H1 (cell line): ENCODE measurements at regions not wholly inside any gene's neighbourhood (a gene's known extent, or its start where the extent isn't known, plus 50 kb on each side); places are given as distances from the start of the nearest gene placed in this dataset.
A peak's percentile ranks its signal among the peaks of the same experiment; 100 is the strongest.

Source experiments
- CTCF ChIA-PET: fragments of 300-600 bp; sonication (Branson Sonifier 250); formaldehyde crosslinking; loops from one replicate; lab custom pipeline; 2021; ENCODE audit not compliant: partially characterized antibody; lab: Charles Lee
- POLR2A ChIA-PET: fragments of 300-600 bp; sonication (Branson Sonifier 250); formaldehyde crosslinking; loops from one replicate; lab custom pipeline; 2021; ENCODE audit warnings: inconsistent platforms; ENCODE audit not compliant: partially characterized antibody; lab: Charles Lee
- DNase-seq, 2 experiments: peaks; one replicate each; pipeline versions ENCODE4 v3.0.0 to v3.0.0-alpha.2; 2010 to 2022; ENCODE audit warnings: low spot score in 2 of 2, low read depth in 1 of 2, mixed read lengths in 1 of 2
- FAIRE-seq: peaks from 2 replicates; lab custom pipeline; 2011; peaks lifted over from hg19 to GRCh38; lab: Jason Lieb, UNC
- H2AFZ ChIP-seq: 2 replicates; pipeline ENCODE4 v1.8.1; 2012; ENCODE audit warnings: low read length, inconsistent platforms
- H2AK5ac ChIP-seq: 2 replicates; pipeline ENCODE4 v1.6.1; 2013; ENCODE audit warnings: low read depth, low read length
- H2BK120ac ChIP-seq: replicated peaks from 2 replicates; pipeline ENCODE3; 2013; ENCODE audit warnings: low read depth, low read length, inconsistent platforms
- H2BK12ac ChIP-seq: 2 replicates; pipeline ENCODE4 v1.6.1; 2013; ENCODE audit warnings: low read depth, low read length
- H2BK15ac ChIP-seq: 2 replicates; pipeline ENCODE4 v1.6.1; 2013; ENCODE audit warnings: low read length
- H2BK20ac ChIP-seq: 2 replicates; pipeline ENCODE4 v1.6.1; 2013; ENCODE audit warnings: low read length
- H2BK5ac ChIP-seq: 2 replicates; pipeline ENCODE4 v1.6.1; 2013; ENCODE audit warnings: low read depth, low read length
- H3K14ac ChIP-seq: 2 replicates; pipeline ENCODE4 v1.6.1; 2013; ENCODE audit warnings: inconsistent platforms; ENCODE audit not compliant: insufficient read length
- H3K18ac ChIP-seq: 2 replicates; pipeline ENCODE4 v1.6.1; 2013; ENCODE audit warnings: low read length; ENCODE audit errors: extremely low read depth
- H3K23ac ChIP-seq: 2 replicates; pipeline ENCODE4 v1.6.1; 2013; ENCODE audit warnings: inconsistent platforms; ENCODE audit not compliant: insufficient read length
- H3K23me2 ChIP-seq: 2 replicates; pipeline ENCODE4 v1.6.1; 2013; ENCODE audit warnings: low read depth, low read length
- H3K27ac ChIP-seq: 2 replicates; pipeline ENCODE4 v1.6.1; 2011; ENCODE audit warnings: low read depth, low read length, inconsistent platforms
- H3K27me3 ChIP-seq, 4 experiments: replicated peaks in 1 of 4; 1 replicate in 1 of 4; 2 replicates in 3 of 4; pipeline versions ENCODE4 v1.6.1 to v1.8.1; 2011 to 2013; ENCODE audit warnings: low read length in 3 of 4, mild to moderate bottlenecking in 3 of 4, inconsistent platforms in 2 of 4, mixed read lengths in 2 of 4, moderate library complexity in 1 of 4; ENCODE audit not compliant: control insufficient read depth in 3 of 4, insufficient read depth in 3 of 4; ENCODE audit errors: extremely low read depth in 1 of 4
- H3K36me3 ChIP-seq, 4 experiments: 2 replicates each; pipeline versions ENCODE4 v1.6.1 to v1.8.1; 2011 to 2013; ENCODE audit warnings: mild to moderate bottlenecking in 4 of 4, low read length in 3 of 4, moderate library complexity in 2 of 4, control low read depth in 1 of 4, inconsistent platforms in 1 of 4; ENCODE audit not compliant: insufficient read depth in 4 of 4, control insufficient read depth in 2 of 4
- H3K4ac ChIP-seq: replicated peaks from 2 replicates; pipeline ENCODE3; 2013; ENCODE audit warnings: low read length, low read depth, mixed read lengths, inconsistent platforms; ENCODE audit not compliant: insufficient read length
- H3K4me1 ChIP-seq, 4 experiments: replicated peaks in 1 of 4; 1 replicate in 1 of 4; 2 replicates in 3 of 4; pipeline versions ENCODE4 v1.6.1 to v1.8.1; 2011 to 2013; ENCODE audit warnings: low read length in 3 of 4, inconsistent platforms in 2 of 4, mixed read lengths in 1 of 4; ENCODE audit not compliant: insufficient read depth in 4 of 4, control insufficient read depth in 3 of 4
- H3K4me2 ChIP-seq, 2 experiments: 2 replicates each; pipeline versions ENCODE4 v1.6.1 to v1.8.1; 2011 to 2013; ENCODE audit warnings: low read depth in 2 of 2, low read length in 2 of 2, control low read depth in 1 of 2, inconsistent platforms in 1 of 2, mild to moderate bottlenecking in 1 of 2; ENCODE audit not compliant: insufficient read depth in 1 of 2
- H3K4me3 ChIP-seq, 4 experiments: fragments of 200-600, 300-600 bp in 1 of 4; sonication (generic), shearing (Covaris generic), sonication (Bioruptor Twin) in 1 of 4; 2 replicates each; pipeline versions ENCODE4 v1.5.1 to v1.8.1; 2011 to 2016; ENCODE audit warnings: low read length in 4 of 4, low read depth in 3 of 4, control low read depth in 2 of 4, inconsistent platforms in 2 of 4, mild to moderate bottlenecking in 2 of 4, mixed read lengths in 1 of 4, moderate library complexity in 1 of 4; ENCODE audit not compliant: insufficient read depth in 2 of 4; ENCODE audit errors: extremely low read depth in 1 of 4
- H3K56ac ChIP-seq: replicated peaks from 2 replicates; pipeline ENCODE3; 2013; ENCODE audit warnings: low read depth, mild to moderate bottlenecking, mixed read lengths, low read length, inconsistent platforms; ENCODE audit not compliant: insufficient read length
- H3K79me1 ChIP-seq: 2 replicates; pipeline ENCODE4 v1.6.1; 2013; ENCODE audit warnings: low read depth, low read length, control low read depth
- H3K79me2 ChIP-seq, 2 experiments: 2 replicates each; pipeline versions ENCODE4 v1.6.1 to v1.8.1; 2012 to 2013; ENCODE audit warnings: low read length in 2 of 2, mild to moderate bottlenecking in 2 of 2, inconsistent platforms in 1 of 2; ENCODE audit not compliant: insufficient read depth in 2 of 2, control insufficient read depth in 1 of 2
- H3K9ac ChIP-seq, 4 experiments: replicated peaks in 1 of 4; 1 replicate in 1 of 4; 2 replicates in 3 of 4; pipeline versions ENCODE4 v1.6.1 to v1.8.1; 2011 to 2013; ENCODE audit warnings: low read depth in 3 of 4, low read length in 3 of 4, control low read depth in 2 of 4, mild to moderate bottlenecking in 2 of 4, moderate library complexity in 2 of 4, inconsistent platforms in 1 of 4; ENCODE audit errors: extremely low read depth in 1 of 4
- H3K9me3 ChIP-seq, 2 experiments: 2 replicates each; pipeline versions ENCODE4 v1.6.1 to v1.8.1; 2012 to 2013; ENCODE audit warnings: mild to moderate bottlenecking in 2 of 2, moderate library complexity in 2 of 2, control low read depth in 1 of 2, inconsistent platforms in 1 of 2, low read depth in 1 of 2, low read length in 1 of 2, mixed read lengths in 1 of 2; ENCODE audit not compliant: insufficient read depth in 2 of 2
- H4K20me1 ChIP-seq, 2 experiments: replicated peaks in 1 of 2; 2 replicates each; pipeline versions ENCODE3 to v1.8.1; 2011 to 2013; ENCODE audit warnings: inconsistent platforms in 2 of 2, low read length in 2 of 2, mild to moderate bottlenecking in 1 of 2; ENCODE audit not compliant: insufficient read depth in 2 of 2, control insufficient read depth in 1 of 2
- H4K5ac ChIP-seq: 2 replicates; pipeline ENCODE4 v1.6.1; 2013; ENCODE audit warnings: low read length, low read depth, mixed read lengths, inconsistent platforms; ENCODE audit not compliant: insufficient read length
- H4K8ac ChIP-seq: 2 replicates; pipeline ENCODE4 v1.8.0; 2013; ENCODE audit warnings: mild to moderate bottlenecking, moderate library complexity, low read length, inconsistent platforms; ENCODE audit not compliant: insufficient read depth; ENCODE audit errors: extremely low read depth
- H4K91ac ChIP-seq: replicated peaks from 2 replicates; pipeline ENCODE3; 2013; ENCODE audit warnings: low read length, mixed read lengths, inconsistent platforms; ENCODE audit not compliant: insufficient read length
- EZH2 ChIP-seq: fragments of 200-600 bp; sonication (generic); IDR thresholded peaks from 2 replicates; pipeline ENCODE4 v1.7.1; 2012; ENCODE audit warnings: low read depth, mild to moderate bottlenecking, moderate library complexity, low read length, inconsistent platforms; ENCODE audit not compliant: severe bottlenecking
- WGBS, 2 experiments: shearing (Covaris generic) in 1 of 2; methylation state at CpG; one replicate each; pipeline versions ENCODE4 v1.1.6 to v1.1.7; 2013 to 2015; ENCODE audit warnings: low lambda C conversion rate in 2 of 2, mixed read lengths in 2 of 2, inconsistent platforms in 1 of 2, low coverage in 1 of 2, missing lambda C conversion rate in 1 of 2; ENCODE audit not compliant: insufficient replicate concordance in 2 of 2, insufficient coverage in 1 of 2, insufficient read length in 1 of 2; ENCODE audit errors: extremely low coverage in 1 of 2, missing lambda C conversion rate in 1 of 2; 5-methylcytosine and 5-hydroxymethylcytosine counted together

DNA sequence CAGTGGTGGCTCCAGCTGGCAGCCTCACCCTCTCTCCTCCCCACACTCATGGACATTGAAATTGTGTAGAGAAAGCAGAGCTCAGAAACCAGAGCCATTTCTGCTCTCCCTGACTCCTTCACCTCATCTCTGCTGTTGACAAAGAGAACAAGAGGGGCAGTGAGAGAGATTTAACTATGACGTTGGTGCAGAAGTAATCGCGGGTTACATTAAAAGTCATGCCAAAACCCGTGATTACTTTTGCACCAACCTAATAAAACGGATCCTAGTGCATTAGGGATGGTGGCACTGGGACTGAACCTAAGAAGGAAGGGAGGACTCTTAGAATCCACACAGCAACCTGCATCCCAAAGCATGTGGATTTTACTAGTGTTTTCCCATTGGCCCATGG, 113.3 kb upstream of the CDC42EP3 start:
- FAIRE-seq = no peak

More for the DNA sequence above, 113.3 kb upstream of the CDC42EP3 start:
- Histone ChIP-seq H3K4ac (no peak overlapping the region), H2BK5ac (no peak overlapping the region), H2BK15ac (no peak overlapping the region; the same call in 1 of the 2 replicates), H3K9me3 (peaks cover 0 to 11% of the 10 kb centered on the region in 2 experiments; a peak in 1 of 4 replicates), H4K5ac (no peak overlapping the region), H3K4me2 (no peak overlapping the region), H4K91ac (peak overlapping the region; percentile 26), H3K27ac (no peak overlapping the region), H3K23me2 (no peaks in the 10 kb centered on the region), H3K36me3 (no peaks in the 10 kb centered on the region), H4K8ac (no peak overlapping the region), H3K4me1 (no peaks in the 10 kb centered on the region), H3K79me2 (no peaks in the 10 kb centered on the region), H3K18ac (no peak overlapping the region), H2BK12ac (no peak overlapping the region), H2BK120ac (no peak overlapping the region), H3K23ac (no peak overlapping the region), H3K27me3 (peaks cover 0 to 3% (median 0%) of the 10 kb centered on the region in 4 experiments; a peak in 1 of 7 replicates), H4K20me1 (no peaks in the 10 kb centered on the region), H3K56ac (no peak overlapping the region), H2AFZ (no peak overlapping the region), H2BK20ac (no peak overlapping the region), H3K14ac (no peak overlapping the region), H3K9ac (no peak overlapping the region), H3K79me1 (no peaks in the 10 kb centered on the region), H2AK5ac (no peak overlapping the region), H3K4me3 (no peak overlapping the region)
- DNase-seq = no peak
- 88% methylated on average over 5 of the region's 5 CpGs; no CpG with 5 or more reads in 1 of the 2 experiments for WGBS, 2 experiments
- ChIA-PET POLR2A (no interaction called here), CTCF (interaction anchor here (1.4 kb wide), 1 partner anchor 8 kb away, joined by 4 read pairs; no protein-coding TSS in a partner anchor)
- TF ChIP-seq EZH2 = no peak
